ENCODE measurements at regions not wholly inside any gene's neighbourhood (a gene's known extent, or its start where the extent isn't known, plus 50 kb on each side); places are given as distances from the start of the nearest gene placed in this dataset.

GRCh38 chr2:215693999-215694580, 258.2 kb upstream of the FN1 start (continued):
- TF ChIP-seq SNAPC4 (CRISPR knock-in tag; IDR thresholded peaks at IDR 0.05) (no peak), JUN (CRISPR knock-in tag; IDR thresholded peaks at IDR 0.05) (no peak), ZNF839 (CRISPR knock-in tag; IDR thresholded peaks at IDR 0.05; ENCODE audit: borderline replicate concordance) (no peak), REL (CRISPR knock-in tag; conservative IDR thresholded peaks at IDR 0.05) (no peak), ZNF432 (CRISPR knock-in tag; IDR thresholded peaks at IDR 0.05; ENCODE audit: borderline replicate concordance) (no peak), YEATS4 (CRISPR knock-in tag; IDR thresholded peaks at IDR 0.05; ENCODE audit: borderline replicate concordance) (0 out of 2 replicates have a peak, but pooled peaks have one; percentile 0)

Data from HepG2 (cell line).